HL-60 (cell line): ENCODE measurements at regions not wholly inside any gene's neighbourhood (a gene's known extent, or its start where the extent isn't known, plus 50 kb on each side); places are given as distances from the start of the nearest gene placed in this dataset.

ENCODE experiments used
- DNase-seq, 2 experiments: peaks; one replicate each; pipeline ENCODE4 v3.0.0-alpha.2; 2010 to 2020; ENCODE audit warnings: low read depth in 1 of 2, low spot score in 1 of 2
- H3K27ac ChIP-seq: fragments of 250-450 bp; sonication (Bioruptor Pico); replicated peaks from 2 replicates; pipeline ENCODE4 v1.5.1; 2020; ENCODE audit warnings: mild to moderate bottlenecking, moderate library complexity
- H3K27me3 ChIP-seq: fragments of 250-450 bp; sonication (Bioruptor Pico); 2 replicates; pipeline ENCODE4 v1.5.1; 2021; ENCODE audit warnings: mild to moderate bottlenecking, moderate library complexity; ENCODE audit not compliant: insufficient read depth, poor library complexity, severe bottlenecking
- H3K4me3 ChIP-seq: replicated peaks from 2 replicates; pipeline ENCODE4 v1.5.1; 2011; ENCODE audit warnings: mild to moderate bottlenecking, control low read depth, low read length; ENCODE audit not compliant: insufficient read depth
- CTCF ChIP-seq: IDR thresholded peaks from one replicate; pipeline ENCODE4 v1.5.1; 2011; ENCODE audit warnings: low read length, control low read depth, inconsistent platforms; ENCODE audit not compliant: insufficient read depth
- GABPA ChIP-seq: IDR thresholded peaks from 2 replicates; pipeline ENCODE4 v1.6.1; 2012; ENCODE audit warnings: low read depth
- POLR2AphosphoS5 ChIP-seq: IDR thresholded peaks from 2 replicates; pipeline ENCODE4 v1.6.1; 2012; ENCODE audit warnings: low read depth
- REST ChIP-seq: IDR thresholded peaks from 2 replicates; pipeline ENCODE4 v1.6.1; 2012; ENCODE audit warnings: low read depth; ENCODE audit not compliant: insufficient replicate concordance
- SPI1 ChIP-seq: IDR thresholded peaks from 2 replicates; pipeline ENCODE4 v1.6.1; 2012; ENCODE audit warnings: low read depth, mild to moderate bottlenecking, borderline replicate concordance

- DNase-seq: no peak
- Histone ChIP-seq H3K27ac (no peak overlapping the region), H3K27me3 (no peaks in the 10 kb centered on the region), H3K4me3 (no peak overlapping the region)
- TF ChIP-seq REST (no peak), POLR2AphosphoS5 (no peak), GABPA (no peak), SPI1 (no peak), CTCF (no peak)
Measured at GRCh38 chr2:221197225-221197856, 374.8 kb downstream of the EPHA4 start.

- TF ChIP-seq POLR2AphosphoS5: no peak
- no peak for TF ChIP-seq REST
- no peak for TF ChIP-seq GABPA
- TF ChIP-seq SPI1: no peak
- TF ChIP-seq CTCF: no peak
- no peak overlapping the region for H3K27ac ChIP-seq
- DNase-seq: no peak
- H3K4me3 ChIP-seq: no peak overlapping the region
- H3K27me3 ChIP-seq: no peaks in the 10 kb centered on the region
Measured at GRCh38 chr2:221198309-221198708, 373.8 kb downstream of the EPHA4 start.

- no peak for DNase-seq
- H3K27ac ChIP-seq: no peak overlapping the region
Measured at GRCh38 chr2:221200184-221200839, 371.8 kb downstream of the EPHA4 start.

More at GRCh38 chr2:221200184-221200839, 371.8 kb downstream of the EPHA4 start:
- TF ChIP-seq GABPA (no peak), POLR2AphosphoS5 (no peak), SPI1 (no peak), CTCF (no peak), REST (no peak)
- no peak overlapping the region for H3K4me3 ChIP-seq
- no peaks in the 10 kb centered on the region for H3K27me3 ChIP-seq
